NB4 (cell line): ENCODE measurements at regions not wholly inside any gene's neighbourhood (a gene's known extent, or its start where the extent isn't known, plus 50 kb on each side); places are given as distances from the start of the nearest gene placed in this dataset.

Experiments
- DNase-seq: peaks from one replicate; pipeline ENCODE4 v3.0.0; 2010; ENCODE audit warnings: low read depth
- H3K4me3 ChIP-seq: one replicate; pipeline ENCODE4 v1.5.1; 2011; ENCODE audit warnings: mild to moderate bottlenecking, low read depth, low read length, moderate library complexity
- MYC ChIP-seq: IDR thresholded peaks from 2 replicates; pipeline ENCODE4 v1.6.1; 2011; ENCODE audit warnings: low read depth, low read length
- POLR2A ChIP-seq: IDR thresholded peaks from 2 replicates; pipeline ENCODE4 v1.6.1; 2011; ENCODE audit warnings: mild to moderate bottlenecking; ENCODE audit not compliant: insufficient read length; ENCODE audit errors: extremely low read depth
- TF ChIP-seq, protein P1 (sequence below): IDR thresholded peaks from 2 replicates; pipeline ENCODE4 v1.6.1; 2011; ENCODE audit warnings: low read depth, low read length
- TF ChIP-seq, protein P2 (sequence below): IDR thresholded peaks from one replicate; pipeline ENCODE4 v1.5.1; 2012; ENCODE audit warnings: low read depth, low read length

DNA sequence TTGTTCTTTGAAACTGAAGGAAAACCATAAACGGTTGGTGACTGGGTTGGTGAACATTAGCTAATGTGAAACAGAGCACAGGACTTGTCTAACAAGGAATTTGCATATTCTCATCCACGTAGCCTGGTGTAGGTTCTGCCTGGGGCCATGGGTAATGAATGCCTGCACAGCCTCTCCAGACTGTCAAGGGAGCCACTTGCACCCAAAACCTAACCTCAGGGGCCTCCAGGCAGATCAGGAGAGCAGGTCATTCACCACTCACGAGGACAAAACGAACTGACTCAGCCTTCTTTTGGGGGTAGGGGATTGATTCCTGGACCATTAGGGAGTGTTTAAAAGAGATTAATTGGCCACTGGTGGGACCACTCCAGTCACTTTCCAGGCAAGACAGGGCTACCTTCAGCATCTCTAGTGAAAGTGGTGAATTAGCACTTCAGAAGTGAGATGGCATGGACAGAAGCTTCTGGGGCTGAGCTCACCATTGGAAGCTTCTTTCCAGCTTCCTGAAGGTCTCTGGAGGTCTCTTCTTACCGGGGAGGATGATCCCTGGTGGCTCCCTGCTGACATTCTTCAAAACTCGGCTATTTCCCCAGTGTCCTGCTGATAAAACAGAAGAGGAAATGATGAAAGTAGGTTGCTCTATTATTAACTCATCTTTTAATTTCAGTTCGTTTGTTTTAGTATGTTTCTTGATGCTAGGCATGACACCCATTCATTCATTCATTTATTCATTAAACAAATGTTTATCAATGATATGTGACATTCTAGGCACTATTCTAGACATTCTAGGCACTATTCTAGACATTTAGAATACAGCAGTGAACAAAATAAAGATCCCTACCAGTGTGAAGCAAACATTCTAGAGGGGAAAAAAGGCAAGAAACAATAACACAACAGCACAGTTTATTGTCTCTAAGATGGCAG, 104.5 kb upstream of the LNX1 start:
- TF ChIP-seq POLR2A: no peak
- TF ChIP-seq, protein P1, sequence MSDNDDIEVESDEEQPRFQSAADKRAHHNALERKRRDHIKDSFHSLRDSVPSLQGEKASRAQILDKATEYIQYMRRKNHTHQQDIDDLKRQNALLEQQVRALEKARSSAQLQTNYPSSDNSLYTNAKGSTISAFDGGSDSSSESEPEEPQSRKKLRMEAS: no peak
- TF ChIP-seq, protein P2, sequence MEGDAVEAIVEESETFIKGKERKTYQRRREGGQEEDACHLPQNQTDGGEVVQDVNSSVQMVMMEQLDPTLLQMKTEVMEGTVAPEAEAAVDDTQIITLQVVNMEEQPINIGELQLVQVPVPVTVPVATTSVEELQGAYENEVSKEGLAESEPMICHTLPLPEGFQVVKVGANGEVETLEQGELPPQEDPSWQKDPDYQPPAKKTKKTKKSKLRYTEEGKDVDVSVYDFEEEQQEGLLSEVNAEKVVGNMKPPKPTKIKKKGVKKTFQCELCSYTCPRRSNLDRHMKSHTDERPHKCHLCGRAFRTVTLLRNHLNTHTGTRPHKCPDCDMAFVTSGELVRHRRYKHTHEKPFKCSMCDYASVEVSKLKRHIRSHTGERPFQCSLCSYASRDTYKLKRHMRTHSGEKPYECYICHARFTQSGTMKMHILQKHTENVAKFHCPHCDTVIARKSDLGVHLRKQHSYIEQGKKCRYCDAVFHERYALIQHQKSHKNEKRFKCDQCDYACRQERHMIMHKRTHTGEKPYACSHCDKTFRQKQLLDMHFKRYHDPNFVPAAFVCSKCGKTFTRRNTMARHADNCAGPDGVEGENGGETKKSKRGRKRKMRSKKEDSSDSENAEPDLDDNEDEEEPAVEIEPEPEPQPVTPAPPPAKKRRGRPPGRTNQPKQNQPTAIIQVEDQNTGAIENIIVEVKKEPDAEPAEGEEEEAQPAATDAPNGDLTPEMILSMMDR: no peak
- TF ChIP-seq MYC: no peak
- DNase-seq: no peak

DNA sequence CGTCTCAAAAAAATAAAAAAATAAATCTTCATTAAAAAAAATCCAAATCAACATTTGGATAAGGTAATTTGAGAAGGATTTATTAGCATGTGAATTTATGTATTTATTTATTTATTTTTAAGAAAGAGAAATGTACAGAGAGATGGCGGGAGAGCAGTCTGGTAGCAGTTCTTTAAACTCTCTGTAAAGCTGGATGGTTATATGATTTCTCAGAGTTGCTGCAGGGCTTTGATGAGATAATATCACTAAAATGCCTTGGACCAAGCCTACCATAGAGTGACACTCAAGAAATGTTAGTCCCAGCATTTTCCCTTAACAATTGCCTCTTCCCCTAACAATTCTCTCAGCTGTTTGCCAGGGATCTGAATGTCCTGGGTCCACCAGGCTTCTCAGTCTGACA, 103.4 kb upstream of the LNX1 start:
- H3K4me3 ChIP-seq: no peak overlapping the region
- TF ChIP-seq MYC (no peak), POLR2A (no peak)
- TF ChIP-seq, protein P2: no peak
- TF ChIP-seq, protein P1: no peak
- no peak for DNase-seq

More for the DNA sequence above, 104.5 kb upstream of the LNX1 start:
- no peak overlapping the region for H3K4me3 ChIP-seq

DNA sequence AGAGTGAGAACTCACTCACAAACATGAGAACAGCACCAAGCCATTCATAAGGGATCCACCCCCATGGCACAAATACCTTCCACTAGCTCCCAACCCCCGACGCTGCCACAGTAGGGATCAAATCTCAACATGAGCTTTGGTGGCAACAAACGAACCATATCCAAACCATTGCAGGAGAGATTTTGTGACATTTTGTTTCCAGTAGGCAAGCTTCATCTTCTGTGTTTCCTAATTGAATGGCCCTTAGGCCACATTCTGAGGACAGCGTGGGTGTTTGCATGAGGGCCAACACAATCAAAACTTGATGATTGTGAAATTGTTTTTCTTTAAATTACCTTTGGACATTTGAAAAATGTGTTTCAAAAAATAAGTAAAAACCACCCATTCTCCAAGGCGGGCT, 102.6 kb upstream of the LNX1 start:
- DNase-seq: no peak
- H3K4me3 ChIP-seq: no peak overlapping the region
- TF ChIP-seq POLR2A: no peak
- TF ChIP-seq, protein P2: no peak
- no peak for TF ChIP-seq MYC
- TF ChIP-seq, protein P1: no peak

DNA sequence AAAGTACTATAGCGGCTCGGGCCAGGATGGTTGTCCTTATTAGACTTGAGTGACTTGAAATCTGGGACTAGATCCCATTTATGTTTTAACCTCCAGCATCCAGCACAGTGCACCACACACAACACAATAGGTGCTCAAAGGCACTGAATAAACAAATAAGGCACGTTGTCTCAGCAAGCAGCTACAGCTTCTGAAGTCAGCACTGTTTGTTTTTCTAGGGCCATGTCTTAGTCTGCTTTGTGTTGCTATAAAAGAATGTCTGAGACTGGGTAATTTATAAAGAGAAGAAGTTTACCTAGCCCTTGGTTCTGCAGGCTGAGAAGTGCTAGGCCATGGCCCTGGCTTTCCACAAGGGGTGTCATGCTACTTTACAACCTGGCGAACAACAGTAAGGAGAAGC, 102.1 kb upstream of the LNX1 start:
- DNase-seq: no peak
- H3K4me3 ChIP-seq: no peak overlapping the region
- no peak for TF ChIP-seq POLR2A
- TF ChIP-seq, protein P1: no peak
- no peak for TF ChIP-seq MYC

DNA sequence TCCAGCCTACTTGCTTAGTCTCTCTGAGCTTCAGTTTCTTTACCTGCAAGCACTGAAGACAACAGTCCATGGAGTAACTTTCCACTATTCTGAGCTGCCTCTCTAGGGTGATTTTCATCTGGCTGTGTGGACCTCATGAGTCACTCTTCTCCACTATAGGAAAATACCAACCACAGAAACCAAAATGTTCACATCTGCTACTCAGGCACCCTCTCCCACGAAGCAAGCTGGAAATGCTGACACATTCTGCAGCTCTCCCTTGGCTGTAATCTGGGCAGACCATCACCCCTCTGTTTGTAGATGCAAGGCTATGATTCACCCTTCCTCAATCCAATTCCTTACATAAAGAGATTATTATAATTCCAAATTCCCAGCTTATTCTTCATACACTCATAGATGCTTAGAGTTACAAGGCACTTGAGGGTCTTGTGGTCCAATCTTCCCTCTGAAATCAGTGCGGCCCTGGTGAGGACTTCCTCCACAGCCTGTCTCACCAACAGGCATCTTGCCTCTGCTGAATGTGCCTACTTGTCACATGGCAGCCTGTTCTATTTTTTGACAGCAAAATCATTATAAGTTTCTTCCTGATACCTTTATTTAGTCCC, 97.0 kb upstream of the LNX1 start:
- peak; percentile 92 for DNase-seq
- TF ChIP-seq, protein P1: no peak
- TF ChIP-seq, protein P2: no peak
- H3K4me3 ChIP-seq: no peak overlapping the region

DNA sequence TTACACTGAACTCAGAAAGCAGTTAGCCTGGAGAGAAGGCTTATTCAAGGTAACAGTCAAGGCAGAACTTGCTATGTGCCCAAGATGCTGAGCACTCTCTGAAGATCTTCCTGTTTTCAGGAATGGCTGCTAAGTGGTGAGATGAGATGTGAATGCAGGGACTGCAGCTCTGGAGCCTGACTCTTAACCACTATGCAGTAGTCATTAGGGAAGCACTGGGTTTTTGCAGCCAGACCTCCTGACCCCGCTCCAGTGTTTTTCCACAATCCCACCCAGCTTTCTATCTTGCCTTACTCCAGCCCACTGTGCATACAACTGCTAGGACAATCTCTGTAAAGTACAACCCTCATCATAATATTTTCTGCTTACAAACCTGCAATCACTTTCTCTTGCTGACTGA, 95.2 kb upstream of the LNX1 start:
- H3K4me3 ChIP-seq: no peak overlapping the region
- TF ChIP-seq, protein P2: no peak
- TF ChIP-seq MYC: no peak
- TF ChIP-seq POLR2A: no peak
- TF ChIP-seq, protein P1: no peak
- DNase-seq: no peak
